HCT116 (cell line): ENCODE measurements at regions not wholly inside any gene's neighbourhood (a gene's known extent, or its start where the extent isn't known, plus 50 kb on each side); places are given as distances from the start of the nearest gene placed in this dataset.

ENCODE experiments used
- ATAC-seq: fragments of 200-7000 bp; cut with Tn5 transposase; 2 replicates; pipeline ENCODE4 v1.9.1; 2020; ENCODE audit warnings: mild to moderate bottlenecking, moderate library complexity
- BruUV-seq: library from RNA; stranded (reverse); fragments of 400-500 nt; replicated peaks from 2 replicates; lab custom pipeline; 2021; lab: Mats Ljungman, UMichigan
- CTCF ChIA-PET: fragments of 300-600 bp; sonication (Branson Sonifier 250); formaldehyde crosslinking; loops from one replicate; lab custom pipeline; 2021; ENCODE audit warnings: antibody characterized with exemption; lab: Charles Lee
- POLR2A ChIA-PET: fragments of 300-600, 350-600 bp; sonication (Branson Sonifier 250); formaldehyde crosslinking; loops from one replicate; lab custom pipeline; 2021; ENCODE audit warnings: antibody characterized with exemption; lab: Charles Lee
- RAD21 ChIA-PET, 2 experiments: fragments of 300-600 bp; sonication (Branson Sonifier 250); formaldehyde crosslinking; loops; one replicate each; lab custom pipeline; 2023; ENCODE audit warnings: low total read pairs in 2 of 2; ENCODE audit not compliant: uncharacterized antibody in 2 of 2, unreplicated experiment in 2 of 2, low non-redundant PET in 1 of 2; lab: Charles Lee
- DNase-seq: peaks from one replicate; pipeline ENCODE4 v3.0.0-alpha.2; 2010; ENCODE audit warnings: low read depth, low spot score
- H2AFZ ChIP-seq: fragments of 200-600 bp; shearing (Covaris generic), sonication (generic); 2 replicates; pipeline ENCODE4 v1.6.1; 2017; ENCODE audit warnings: low read depth, mixed run types, mixed read lengths, antibody characterized with exemption, low read length; ENCODE audit not compliant: poor library complexity, severe bottlenecking
- H3K27ac ChIP-seq: 2 replicates; pipeline ENCODE4 v1.5.1; 2012; ENCODE audit warnings: low read depth, low read length
- H3K27me3 ChIP-seq: fragments of 200-600 bp; sonication (generic); 2 replicates; pipeline ENCODE4 v1.6.1; 2016; ENCODE audit warnings: mixed run types, low read length, mixed read lengths; ENCODE audit not compliant: insufficient read depth
- H3K36me3 ChIP-seq, 2 experiments: fragments of 200-500 bp in 1 of 2; fragments of 200-600 bp in 1 of 2; sonication (Bioruptor generic) in 1 of 2; sonication (generic) in 1 of 2; 2 replicates each; pipeline versions ENCODE4 v1.5.1 to v1.6.1; 2014 to 2016; ENCODE audit warnings: low read length in 2 of 2, inconsistent platforms in 1 of 2, mixed read lengths in 1 of 2, mixed run types in 1 of 2; ENCODE audit not compliant: insufficient read depth in 2 of 2, control insufficient read depth in 1 of 2
- H3K4me1 ChIP-seq, 2 experiments: fragments of 200-600 bp in 1 of 2; sonication (generic) in 1 of 2; 2 replicates each; pipeline versions ENCODE4 v1.5.1 to v1.6.1; 2012 to 2017; ENCODE audit warnings: low read length in 2 of 2, inconsistent platforms in 1 of 2, mild to moderate bottlenecking in 1 of 2, mixed read lengths in 1 of 2, mixed run types in 1 of 2, moderate library complexity in 1 of 2; ENCODE audit not compliant: insufficient read depth in 2 of 2, control insufficient read depth in 1 of 2
- H3K4me2 ChIP-seq: fragments of 200-600 bp; sonication (generic); 2 replicates; pipeline ENCODE4 v1.6.1; 2017; ENCODE audit warnings: mixed run types, low read length, mixed read lengths
- H3K4me3 ChIP-seq, 2 experiments: fragments of 200-600 bp in 1 of 2; sonication (generic) in 1 of 2; replicated peaks in 1 of 2; 2 replicates each; pipeline ENCODE4 v1.5.1; 2011 to 2016; ENCODE audit warnings: low read length in 2 of 2, control low read depth in 1 of 2, low read depth in 1 of 2, mild to moderate bottlenecking in 1 of 2, mixed read lengths in 1 of 2, mixed run types in 1 of 2
- H3K79me2 ChIP-seq: fragments of 200-600 bp; sonication (generic); 2 replicates; pipeline ENCODE4 v1.6.1; 2017; ENCODE audit warnings: mild to moderate bottlenecking, mixed run types, low read length, moderate library complexity, mixed read lengths; ENCODE audit not compliant: insufficient read depth
- H3K9ac ChIP-seq: fragments of 200-600 bp; sonication (generic); 2 replicates; pipeline ENCODE4 v1.6.1; 2016; ENCODE audit warnings: low read length, mixed read lengths
- H3K9me2 ChIP-seq: fragments of 200-600 bp; sonication (generic), shearing (Covaris generic); 2 replicates; pipeline ENCODE4 v1.6.1; 2017; ENCODE audit warnings: mixed run types, mild to moderate bottlenecking, moderate library complexity; ENCODE audit not compliant: insufficient read depth
- H3K9me3 ChIP-seq, 2 experiments: fragments of 200-500 bp in 1 of 2; fragments of 200-600 bp in 1 of 2; sonication (Bioruptor generic) in 1 of 2; sonication (generic) in 1 of 2; 2 replicates each; pipeline ENCODE4 v1.6.1; 2014 to 2017; ENCODE audit warnings: low read length in 2 of 2, mixed read lengths in 2 of 2, inconsistent platforms in 1 of 2, low read depth in 1 of 2, mild to moderate bottlenecking in 1 of 2, mixed run types in 1 of 2, moderate library complexity in 1 of 2; ENCODE audit not compliant: control insufficient read depth in 1 of 2, insufficient read depth in 1 of 2
- H4K20me1 ChIP-seq: fragments of 200-600 bp; sonication (generic), shearing (Covaris generic); 2 replicates; pipeline ENCODE4 v1.6.1; 2017; ENCODE audit warnings: mixed run types, mild to moderate bottlenecking, moderate library complexity; ENCODE audit not compliant: insufficient read depth
- EZH2phosphoT487 ChIP-seq: fragments of 200-600 bp; IDR thresholded peaks from 2 replicates; pipeline ENCODE4 v1.6.1; 2018; ENCODE audit warnings: antibody characterized with exemption, borderline replicate concordance
- JUND ChIP-seq: IDR thresholded peaks from 2 replicates; pipeline ENCODE4 v1.6.1; 2012
- POLR2A ChIP-seq: IDR thresholded peaks from 2 replicates; pipeline ENCODE4 v1.7.0; 2011; ENCODE audit warnings: borderline replicate concordance; ENCODE audit not compliant: insufficient read depth, insufficient read length; ENCODE audit errors: extremely low read depth
- POLR2AphosphoS5 ChIP-seq: IDR thresholded peaks from 2 replicates; pipeline ENCODE4 v1.6.1; 2011; ENCODE audit warnings: mild to moderate bottlenecking, low read depth, low read length, moderate library complexity
- YY1 ChIP-seq: IDR thresholded peaks from 2 replicates; pipeline ENCODE4 v1.6.1; 2011; ENCODE audit warnings: low read length, low read depth, moderate library complexity, mild to moderate bottlenecking; ENCODE audit not compliant: insufficient replicate concordance; ENCODE audit errors: extremely low read depth
- ZNF274 ChIP-seq: fragments of 200-500 bp; sonication (Bioruptor generic); IDR thresholded peaks from 2 replicates; pipeline ENCODE4 v1.6.1; 2014; ENCODE audit warnings: mild to moderate bottlenecking, low read depth, low read length, inconsistent platforms
- intact Hi-C: fragments of 100-400 bp; cut with micrococcal nuclease; formaldehyde crosslinking; loops from 2 replicates; pipeline ENCODE4 v1.10.0; 2022
- TF ChIP-seq, protein P1 (sequence below): IDR thresholded peaks from 2 replicates; pipeline ENCODE4 v1.6.1; 2012; ENCODE audit warnings: low read depth
- TF ChIP-seq, protein P2 (sequence below): IDR thresholded peaks from 2 replicates; pipeline ENCODE4 v1.6.1; 2012
- TF ChIP-seq, protein P3 (sequence below): IDR thresholded peaks from 2 replicates; pipeline ENCODE4 v1.6.1; 2011; ENCODE audit warnings: mild to moderate bottlenecking, low read length, moderate library complexity; ENCODE audit not compliant: insufficient replicate concordance; ENCODE audit errors: extremely low read depth

DNA sequence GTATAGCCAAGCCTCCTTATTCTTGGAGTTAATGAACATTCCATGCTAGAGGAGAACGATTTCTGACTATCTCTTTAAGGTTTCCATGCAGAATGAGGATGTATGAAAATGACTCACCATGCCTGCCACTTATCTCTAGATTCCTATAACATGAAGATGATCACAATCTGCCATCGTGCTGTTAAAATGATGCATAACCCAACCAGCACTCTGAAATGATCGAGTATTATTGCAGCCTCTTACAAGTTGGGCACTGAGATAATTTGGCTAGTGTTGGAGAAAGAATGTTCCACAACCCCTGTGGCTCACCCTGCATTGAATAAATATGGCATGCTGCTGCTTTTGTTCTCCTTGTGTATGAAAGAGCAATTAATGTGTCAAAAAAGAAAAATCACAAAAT is 1143.6 kb upstream of the WWC1 start:
- CTCF ChIA-PET: no interaction called here
- Histone ChIP-seq H3K79me2 (no peaks in the 10 kb centered on the region), H2AFZ (no peak overlapping the region), H3K9me2 (no peaks in the 10 kb centered on the region), H4K20me1 (no peaks in the 10 kb centered on the region), H3K4me2 (no peak overlapping the region), H3K27me3 (no peaks in the 10 kb centered on the region), H3K36me3 (no peaks in the 10 kb centered on the region), H3K9ac (no peak overlapping the region), H3K4me3 (no peak overlapping the region), H3K4me1 (no peaks in the 10 kb centered on the region), H3K27ac (no peak overlapping the region), H3K9me3 (peaks cover 11 to 33% of the 10 kb centered on the region in 2 experiments; a peak in 2 of 4 replicates)
- intact Hi-C loops: no loop called here
- RAD21 ChIA-PET: no interaction called here
- no peak for DNase-seq
- BruUV-seq: no TSS peak
- no peak for ATAC-seq
- TF ChIP-seq, protein P1, sequence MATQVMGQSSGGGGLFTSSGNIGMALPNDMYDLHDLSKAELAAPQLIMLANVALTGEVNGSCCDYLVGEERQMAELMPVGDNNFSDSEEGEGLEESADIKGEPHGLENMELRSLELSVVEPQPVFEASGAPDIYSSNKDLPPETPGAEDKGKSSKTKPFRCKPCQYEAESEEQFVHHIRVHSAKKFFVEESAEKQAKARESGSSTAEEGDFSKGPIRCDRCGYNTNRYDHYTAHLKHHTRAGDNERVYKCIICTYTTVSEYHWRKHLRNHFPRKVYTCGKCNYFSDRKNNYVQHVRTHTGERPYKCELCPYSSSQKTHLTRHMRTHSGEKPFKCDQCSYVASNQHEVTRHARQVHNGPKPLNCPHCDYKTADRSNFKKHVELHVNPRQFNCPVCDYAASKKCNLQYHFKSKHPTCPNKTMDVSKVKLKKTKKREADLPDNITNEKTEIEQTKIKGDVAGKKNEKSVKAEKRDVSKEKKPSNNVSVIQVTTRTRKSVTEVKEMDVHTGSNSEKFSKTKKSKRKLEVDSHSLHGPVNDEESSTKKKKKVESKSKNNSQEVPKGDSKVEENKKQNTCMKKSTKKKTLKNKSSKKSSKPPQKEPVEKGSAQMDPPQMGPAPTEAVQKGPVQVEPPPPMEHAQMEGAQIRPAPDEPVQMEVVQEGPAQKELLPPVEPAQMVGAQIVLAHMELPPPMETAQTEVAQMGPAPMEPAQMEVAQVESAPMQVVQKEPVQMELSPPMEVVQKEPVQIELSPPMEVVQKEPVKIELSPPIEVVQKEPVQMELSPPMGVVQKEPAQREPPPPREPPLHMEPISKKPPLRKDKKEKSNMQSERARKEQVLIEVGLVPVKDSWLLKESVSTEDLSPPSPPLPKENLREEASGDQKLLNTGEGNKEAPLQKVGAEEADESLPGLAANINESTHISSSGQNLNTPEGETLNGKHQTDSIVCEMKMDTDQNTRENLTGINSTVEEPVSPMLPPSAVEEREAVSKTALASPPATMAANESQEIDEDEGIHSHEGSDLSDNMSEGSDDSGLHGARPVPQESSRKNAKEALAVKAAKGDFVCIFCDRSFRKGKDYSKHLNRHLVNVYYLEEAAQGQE: no peak
- TF ChIP-seq, protein P2, sequence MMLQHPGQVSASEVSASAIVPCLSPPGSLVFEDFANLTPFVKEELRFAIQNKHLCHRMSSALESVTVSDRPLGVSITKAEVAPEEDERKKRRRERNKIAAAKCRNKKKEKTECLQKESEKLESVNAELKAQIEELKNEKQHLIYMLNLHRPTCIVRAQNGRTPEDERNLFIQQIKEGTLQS: no peak
- TF ChIP-seq, protein P3, sequence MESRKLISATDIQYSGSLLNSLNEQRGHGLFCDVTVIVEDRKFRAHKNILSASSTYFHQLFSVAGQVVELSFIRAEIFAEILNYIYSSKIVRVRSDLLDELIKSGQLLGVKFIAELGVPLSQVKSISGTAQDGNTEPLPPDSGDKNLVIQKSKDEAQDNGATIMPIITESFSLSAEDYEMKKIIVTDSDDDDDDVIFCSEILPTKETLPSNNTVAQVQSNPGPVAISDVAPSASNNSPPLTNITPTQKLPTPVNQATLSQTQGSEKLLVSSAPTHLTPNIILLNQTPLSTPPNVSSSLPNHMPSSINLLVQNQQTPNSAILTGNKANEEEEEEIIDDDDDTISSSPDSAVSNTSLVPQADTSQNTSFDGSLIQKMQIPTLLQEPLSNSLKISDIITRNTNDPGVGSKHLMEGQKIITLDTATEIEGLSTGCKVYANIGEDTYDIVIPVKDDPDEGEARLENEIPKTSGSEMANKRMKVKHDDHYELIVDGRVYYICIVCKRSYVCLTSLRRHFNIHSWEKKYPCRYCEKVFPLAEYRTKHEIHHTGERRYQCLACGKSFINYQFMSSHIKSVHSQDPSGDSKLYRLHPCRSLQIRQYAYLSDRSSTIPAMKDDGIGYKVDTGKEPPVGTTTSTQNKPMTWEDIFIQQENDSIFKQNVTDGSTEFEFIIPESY: no peak
- no peak for TF ChIP-seq ZNF274
- no peak for TF ChIP-seq EZH2phosphoT487
- no peak for TF ChIP-seq POLR2AphosphoS5
- TF ChIP-seq JUND: no peak
- no peak for TF ChIP-seq POLR2A
- TF ChIP-seq YY1: no peak
- POLR2A ChIA-PET: no interaction called here
